Caco-2 (cell line): ENCODE measurements at regions not wholly inside any gene's neighbourhood (a gene's known extent, or its start where the extent isn't known, plus 50 kb on each side); places are given as distances from the start of the nearest gene placed in this dataset.

Source experiments
- BruUV-seq: library from RNA; stranded (reverse); fragments of 400-500 nt; replicated peaks from 2 replicates; lab custom pipeline; 2021; lab: Mats Ljungman, UMichigan
- CTCF ChIA-PET: fragments of 300-600 bp; sonication (Branson Sonifier 250); formaldehyde crosslinking; loops from one replicate; lab custom pipeline; 2022; ENCODE audit warnings: antibody characterized with exemption; lab: Charles Lee
- POLR2A ChIA-PET: fragments of 300-600 bp; sonication (Branson Sonifier 250); formaldehyde crosslinking; loops from one replicate; lab custom pipeline; 2022; ENCODE audit warnings: antibody characterized with exemption; lab: Charles Lee
- DNase-seq, 2 experiments: peaks; one replicate each; pipeline versions ENCODE4 v3.0.0 to v3.0.0-alpha.2; 2020 to 2022
- H3K27me3 ChIP-seq: replicated peaks from 2 replicates; pipeline ENCODE4 v1.6.0; 2011; ENCODE audit warnings: low read length; ENCODE audit not compliant: control insufficient read depth, insufficient read depth
- H3K36me3 ChIP-seq: 2 replicates; pipeline ENCODE4 v1.5.1; 2011; ENCODE audit warnings: low read length; ENCODE audit not compliant: control insufficient read depth, insufficient read depth
- H3K4me1 ChIP-seq: fragments of 250-450 bp; sonication (Bioruptor Pico); 2 replicates; pipeline ENCODE4 v1.5.1; 2020; ENCODE audit warnings: mild to moderate bottlenecking
- H3K4me3 ChIP-seq: 2 replicates; pipeline ENCODE4 v1.5.1; 2011; ENCODE audit warnings: low read depth, mild to moderate bottlenecking, control low read depth, low read length
- H3K9me3 ChIP-seq: fragments of 250-450 bp; sonication (Bioruptor Pico); 2 replicates; pipeline ENCODE4 v1.5.1; 2020; ENCODE audit warnings: mild to moderate bottlenecking, moderate library complexity
- H3K27ac Mint-ChIP-seq: one replicate; pipeline ENCODE4 v1.8.0; 2022; ENCODE audit warnings: mixed read lengths; ENCODE audit not compliant: unreplicated experiment
- H3K27me3 Mint-ChIP-seq: one replicate; pipeline ENCODE4 v1.8.0; 2022; ENCODE audit warnings: mixed read lengths; ENCODE audit not compliant: insufficient read depth, unreplicated experiment
- H3K36me3 Mint-ChIP-seq: one replicate; pipeline ENCODE4 v1.8.0; 2022; ENCODE audit warnings: mild to moderate bottlenecking, mixed read lengths; ENCODE audit not compliant: insufficient read depth, unreplicated experiment
- H3K4me1 Mint-ChIP-seq: one replicate; pipeline ENCODE4 v1.8.0; 2022; ENCODE audit warnings: low read depth, mixed read lengths; ENCODE audit not compliant: unreplicated experiment
- H3K4me3 Mint-ChIP-seq: one replicate; pipeline ENCODE4 v1.8.0; 2022; ENCODE audit warnings: mild to moderate bottlenecking, moderate library complexity, mixed read lengths; ENCODE audit not compliant: unreplicated experiment
- H3K9me3 Mint-ChIP-seq: one replicate; pipeline ENCODE4 v1.8.0; 2022; ENCODE audit warnings: mixed read lengths; ENCODE audit not compliant: unreplicated experiment
- intact Hi-C: fragments of 100-400 bp; cut with micrococcal nuclease; formaldehyde crosslinking; loops from one replicate; pipeline ENCODE4 v1.10.0; 2022; ENCODE audit not compliant: unreplicated experiment
- TF ChIP-seq, protein P1 (sequence below), 2 experiments: fragments of 200-600 bp in 1 of 2; IDR thresholded peaks; 1 replicate in 1 of 2; 2 replicates in 1 of 2; pipeline versions ENCODE4 v1.5.1 to v1.8.0; 2011 to 2022; ENCODE audit warnings: antibody characterized with exemption in 1 of 2, control low read depth in 1 of 2, inconsistent platforms in 1 of 2, low read depth in 1 of 2, low read length in 1 of 2, mild to moderate bottlenecking in 1 of 2, moderate library complexity in 1 of 2; ENCODE audit not compliant: insufficient read depth in 1 of 2, severe bottlenecking in 1 of 2, unreplicated experiment in 1 of 2

- POLR2A ChIA-PET, result no interaction called here
- Mint-ChIP-seq H3K36me3 (no peaks in the 10 kb centered on the region), H3K27ac (no peak overlapping the region), H3K9me3 (no peaks in the 10 kb centered on the region), H3K4me1 (no peaks in the 10 kb centered on the region), H3K27me3 (peaks cover 6% of the 10 kb centered on the region), H3K4me3 (no peak overlapping the region)
- H3K4me3 ChIP-seq, result no peak overlapping the region
- BruUV-seq, result no TSS peak
- CTCF ChIA-PET, result no interaction called here
- no peaks in the 10 kb centered on the region for H3K4me1 ChIP-seq
- H3K36me3 ChIP-seq, result no peaks in the 10 kb centered on the region
- peak in 1 of 2 experiments; percentile 9 for DNase-seq
- intact Hi-C loops, result no loop called here
- no peaks in the 10 kb centered on the region for H3K9me3 ChIP-seq
- H3K27me3 ChIP-seq, result no peaks in the 10 kb centered on the region; the same call in 1 of the 2 replicates
- TF ChIP-seq, protein P1, sequence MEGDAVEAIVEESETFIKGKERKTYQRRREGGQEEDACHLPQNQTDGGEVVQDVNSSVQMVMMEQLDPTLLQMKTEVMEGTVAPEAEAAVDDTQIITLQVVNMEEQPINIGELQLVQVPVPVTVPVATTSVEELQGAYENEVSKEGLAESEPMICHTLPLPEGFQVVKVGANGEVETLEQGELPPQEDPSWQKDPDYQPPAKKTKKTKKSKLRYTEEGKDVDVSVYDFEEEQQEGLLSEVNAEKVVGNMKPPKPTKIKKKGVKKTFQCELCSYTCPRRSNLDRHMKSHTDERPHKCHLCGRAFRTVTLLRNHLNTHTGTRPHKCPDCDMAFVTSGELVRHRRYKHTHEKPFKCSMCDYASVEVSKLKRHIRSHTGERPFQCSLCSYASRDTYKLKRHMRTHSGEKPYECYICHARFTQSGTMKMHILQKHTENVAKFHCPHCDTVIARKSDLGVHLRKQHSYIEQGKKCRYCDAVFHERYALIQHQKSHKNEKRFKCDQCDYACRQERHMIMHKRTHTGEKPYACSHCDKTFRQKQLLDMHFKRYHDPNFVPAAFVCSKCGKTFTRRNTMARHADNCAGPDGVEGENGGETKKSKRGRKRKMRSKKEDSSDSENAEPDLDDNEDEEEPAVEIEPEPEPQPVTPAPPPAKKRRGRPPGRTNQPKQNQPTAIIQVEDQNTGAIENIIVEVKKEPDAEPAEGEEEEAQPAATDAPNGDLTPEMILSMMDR (IDR thresholded peaks at IDR 0.05; ENCODE audit: insufficient read depth in 1 of 2, low read depth in 1 of 2, low read length in 1 of 2, severe bottlenecking in 1 of 2, unreplicated experiment in 1 of 2), result peak in 1 of 2 experiments; percentile 12
These were observed 1046.9 kb upstream of the WWC1 start for GRCh38 chr5:167244583-167244982.

- intact Hi-C loops, result no loop called here
- no peaks in the 10 kb centered on the region for H3K36me3 ChIP-seq
- Mint-ChIP-seq H3K4me1 (no peaks in the 10 kb centered on the region), H3K27me3 (peaks cover 6% of the 10 kb centered on the region), H3K4me3 (no peak overlapping the region), H3K36me3 (no peaks in the 10 kb centered on the region), H3K9me3 (no peaks in the 10 kb centered on the region), H3K27ac (no peak overlapping the region)
- no peaks in the 10 kb centered on the region for H3K4me1 ChIP-seq
- ChIA-PET CTCF (no interaction called here), POLR2A (no interaction called here)
- TF ChIP-seq, protein P1 (IDR thresholded peaks at IDR 0.05; ENCODE audit: insufficient read depth in 1 of 2, low read depth in 1 of 2, low read length in 1 of 2, severe bottlenecking in 1 of 2, unreplicated experiment in 1 of 2), result no peak
- H3K27me3 ChIP-seq, result no peaks in the 10 kb centered on the region; the same call in 1 of the 2 replicates
- H3K9me3 ChIP-seq, result no peaks in the 10 kb centered on the region
- no peak overlapping the region for H3K4me3 ChIP-seq
- no TSS peak for BruUV-seq
- DNase-seq, result no peak
These were observed 1045.6 kb upstream of the WWC1 start for GRCh38 chr5:167245868-167246267.

DNA sequence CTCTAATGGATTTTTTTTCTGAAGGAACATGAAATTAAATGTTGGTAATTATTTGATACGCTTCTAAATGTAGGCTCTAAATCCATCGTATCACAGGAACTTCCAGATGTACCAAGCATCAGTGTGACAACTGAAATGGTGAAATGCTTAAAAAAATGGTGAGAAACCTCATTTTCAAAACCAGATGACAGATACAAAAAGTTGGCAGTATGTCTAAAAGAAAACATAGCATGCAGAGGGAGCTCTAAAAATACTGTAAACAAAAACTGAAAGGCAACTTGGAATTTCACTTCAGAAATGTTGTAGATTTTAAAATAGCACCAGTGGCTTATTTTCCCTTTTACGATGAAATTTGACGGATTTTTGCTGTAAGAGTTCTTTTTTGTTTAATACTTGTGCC lies 1043.6 kb upstream of the WWC1 start:
- POLR2A ChIA-PET, result no interaction called here
- no peaks in the 10 kb centered on the region for H3K27me3 Mint-ChIP-seq
- H3K36me3 ChIP-seq, result no peaks in the 10 kb centered on the region

More for the DNA sequence above, 1043.6 kb upstream of the WWC1 start:
- DNase-seq, result no peak
- intact Hi-C loops, result no loop called here
- Mint-ChIP-seq H3K36me3 (no peaks in the 10 kb centered on the region), H3K27ac (no peak overlapping the region), H3K4me1 (no peaks in the 10 kb centered on the region), H3K4me3 (no peak overlapping the region), H3K9me3 (no peaks in the 10 kb centered on the region)
- Histone ChIP-seq H3K4me3 (no peak overlapping the region), H3K9me3 (no peaks in the 10 kb centered on the region), H3K27me3 (no peaks in the 10 kb centered on the region; the same call in 1 of the 2 replicates), H3K4me1 (no peaks in the 10 kb centered on the region)
- BruUV-seq, result no TSS peak
- CTCF ChIA-PET, result no interaction called here
- TF ChIP-seq, protein P1 (IDR thresholded peaks at IDR 0.05; ENCODE audit: insufficient read depth in 1 of 2, low read depth in 1 of 2, low read length in 1 of 2, severe bottlenecking in 1 of 2, unreplicated experiment in 1 of 2), result no peak
